ENCODE measurements at regions not wholly inside any gene's neighbourhood (a gene's known extent, or its start where the extent isn't known, plus 50 kb on each side); places are given as distances from the start of the nearest gene placed in this dataset.

GRCh38 chr10:110380293-110380692 lies 75.6 kb upstream of the SMNDC1 start:
- DNase-seq = no peak
- Mint-ChIP-seq H3K9me3 (ENCODE audit: low read depth, unreplicated experiment) (no peaks in the 10 kb centered on the region), H3K36me3 (ENCODE audit: insufficient read depth, unreplicated experiment) (peaks cover 10% of the 10 kb centered on the region), H3K27ac (ENCODE audit: unreplicated experiment) (no peak overlapping the region), H3K27me3 (ENCODE audit: unreplicated experiment) (no peaks in the 10 kb centered on the region), H3K4me3 (ENCODE audit: low read depth, unreplicated experiment) (no peak overlapping the region), H3K4me1 (ENCODE audit: low read depth, unreplicated experiment) (no peaks in the 10 kb centered on the region)
- BruUV-seq (replicated peaks) = no TSS peak
- CTCF ChIA-PET = no interaction called here
- no peak for TF ChIP-seq CTCF (IDR thresholded peaks at IDR 0.05; ENCODE audit: unreplicated experiment)
- intact Hi-C loops (cut with micrococcal nuclease; ENCODE audit: unreplicated experiment) = no loop called here

GRCh38 chr10:110382695-110383094 lies 78.0 kb upstream of the SMNDC1 start:
- no peak for DNase-seq
- Mint-ChIP-seq H3K4me3 (ENCODE audit: low read depth, unreplicated experiment) (no peak overlapping the region), H3K36me3 (ENCODE audit: insufficient read depth, unreplicated experiment) (no peaks in the 10 kb centered on the region), H3K27ac (ENCODE audit: unreplicated experiment) (no peak overlapping the region), H3K27me3 (ENCODE audit: unreplicated experiment) (no peaks in the 10 kb centered on the region), H3K9me3 (ENCODE audit: low read depth, unreplicated experiment) (no peaks in the 10 kb centered on the region), H3K4me1 (ENCODE audit: low read depth, unreplicated experiment) (peaks cover 1% of the 10 kb centered on the region)
- BruUV-seq (replicated peaks) = no TSS peak
- CTCF ChIA-PET = no interaction called here
- TF ChIP-seq CTCF (IDR thresholded peaks at IDR 0.05; ENCODE audit: unreplicated experiment) = no peak
- intact Hi-C loops (cut with micrococcal nuclease; ENCODE audit: unreplicated experiment) = no loop called here

GRCh38 chr10:110387617-110387982 lies 82.9 kb upstream of the SMNDC1 start:
- Mint-ChIP-seq H3K4me1 (ENCODE audit: low read depth, unreplicated experiment) (peaks cover 13% of the 10 kb centered on the region), H3K4me3 (ENCODE audit: low read depth, unreplicated experiment) (no peak overlapping the region), H3K27ac (ENCODE audit: unreplicated experiment) (no peak overlapping the region), H3K9me3 (ENCODE audit: low read depth, unreplicated experiment) (peaks cover 2% of the 10 kb centered on the region), H3K27me3 (ENCODE audit: unreplicated experiment) (no peaks in the 10 kb centered on the region), H3K36me3 (ENCODE audit: insufficient read depth, unreplicated experiment) (no peaks in the 10 kb centered on the region)
- TF ChIP-seq CTCF (IDR thresholded peaks at IDR 0.05; ENCODE audit: unreplicated experiment) = no peak
- CTCF ChIA-PET = no interaction called here
- no TSS peak for BruUV-seq (replicated peaks)
- intact Hi-C loops (cut with micrococcal nuclease; ENCODE audit: unreplicated experiment) = no loop called here
- no peak for DNase-seq

- H3K4me3 Mint-ChIP-seq (ENCODE audit: low read depth, unreplicated experiment) = no peak overlapping the region
- H3K27me3 Mint-ChIP-seq (ENCODE audit: unreplicated experiment) = no peaks in the 10 kb centered on the region
- CTCF ChIA-PET = no interaction called here
- H3K36me3 Mint-ChIP-seq (ENCODE audit: insufficient read depth, unreplicated experiment) = no peaks in the 10 kb centered on the region
- peaks cover 15% of the 10 kb centered on the region for H3K4me1 Mint-ChIP-seq (ENCODE audit: low read depth, unreplicated experiment)
- no peak for DNase-seq
- BruUV-seq (replicated peaks) = no TSS peak
- intact Hi-C loops (cut with micrococcal nuclease; ENCODE audit: unreplicated experiment) = no loop called here
- peak overlapping the region; percentile 36 for H3K27ac Mint-ChIP-seq (ENCODE audit: unreplicated experiment)
- no peak for TF ChIP-seq CTCF (IDR thresholded peaks at IDR 0.05; ENCODE audit: unreplicated experiment)
- H3K9me3 Mint-ChIP-seq (ENCODE audit: low read depth, unreplicated experiment) = peaks cover 2% of the 10 kb centered on the region
These were observed 83.4 kb upstream of the SMNDC1 start for GRCh38 chr10:110387983-110388686.
